ENCODE measurements at regions not wholly inside any gene's neighbourhood (a gene's known extent, or its start where the extent isn't known, plus 50 kb on each side); places are given as distances from the start of the nearest gene placed in this dataset.
A peak's percentile ranks its signal among the peaks of the same experiment; 100 is the strongest.

DNA sequence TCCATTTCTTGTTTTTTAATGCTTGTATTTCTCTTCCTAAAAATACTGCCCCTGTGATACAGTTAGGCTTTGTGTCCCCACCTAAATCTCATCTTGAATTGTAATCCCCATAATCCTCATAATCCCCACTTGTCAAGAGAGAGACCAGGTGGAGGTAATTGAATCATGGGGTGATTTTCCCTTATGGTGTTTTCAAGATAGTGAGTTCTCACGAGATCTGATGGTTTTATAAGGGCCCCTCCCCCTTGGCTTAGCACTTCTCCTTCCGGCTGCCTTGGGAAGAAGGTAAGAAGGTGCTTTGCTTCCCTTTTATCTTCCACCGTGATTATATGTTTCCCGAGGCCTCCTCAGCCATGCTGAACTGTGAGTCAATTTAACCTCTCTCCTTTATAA is 227.4 kb downstream of the MAN2A1 start:
- no peak for DNase-seq

DNA sequence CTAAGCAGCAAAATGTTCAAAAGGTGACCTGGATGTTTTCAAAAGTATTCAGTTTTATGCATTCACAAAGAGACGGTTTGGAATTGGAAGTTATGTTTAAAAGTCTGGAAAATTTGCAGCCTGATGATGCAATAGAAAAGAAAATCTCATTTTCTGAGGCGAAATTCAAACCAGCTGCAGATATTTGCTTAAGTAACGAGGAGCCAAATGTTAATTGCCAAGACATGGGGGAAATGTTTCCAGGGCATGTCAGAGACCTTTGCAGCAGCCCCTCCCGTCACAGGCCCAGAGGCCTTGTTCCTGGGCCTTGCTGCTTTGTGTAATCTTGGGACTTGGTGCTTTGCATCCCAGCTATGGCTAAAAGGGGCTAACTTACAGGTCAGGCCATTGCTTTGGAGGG is 228.2 kb downstream of the MAN2A1 start:
- no peak for DNase-seq

DNA sequence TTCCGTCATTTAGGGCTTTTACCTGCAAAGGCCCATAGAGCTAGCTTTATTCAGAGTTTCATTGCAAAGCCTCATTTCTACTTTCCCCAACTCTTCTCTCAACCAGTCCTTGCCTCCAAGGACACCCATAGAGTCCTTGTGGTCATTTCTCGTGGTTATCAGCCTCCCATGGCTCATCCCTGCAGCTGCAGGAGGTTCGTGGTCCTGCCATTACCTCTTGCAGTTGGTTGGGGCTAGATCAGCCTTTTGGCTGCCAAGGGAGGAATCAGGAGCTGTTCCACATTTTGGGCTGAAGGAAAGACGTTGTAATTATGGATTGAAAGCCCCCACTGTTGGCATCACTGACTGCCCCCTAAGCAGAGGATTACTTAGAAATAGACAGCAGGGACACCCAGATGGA is 231.0 kb downstream of the MAN2A1 start:
- no peak for DNase-seq

DNA sequence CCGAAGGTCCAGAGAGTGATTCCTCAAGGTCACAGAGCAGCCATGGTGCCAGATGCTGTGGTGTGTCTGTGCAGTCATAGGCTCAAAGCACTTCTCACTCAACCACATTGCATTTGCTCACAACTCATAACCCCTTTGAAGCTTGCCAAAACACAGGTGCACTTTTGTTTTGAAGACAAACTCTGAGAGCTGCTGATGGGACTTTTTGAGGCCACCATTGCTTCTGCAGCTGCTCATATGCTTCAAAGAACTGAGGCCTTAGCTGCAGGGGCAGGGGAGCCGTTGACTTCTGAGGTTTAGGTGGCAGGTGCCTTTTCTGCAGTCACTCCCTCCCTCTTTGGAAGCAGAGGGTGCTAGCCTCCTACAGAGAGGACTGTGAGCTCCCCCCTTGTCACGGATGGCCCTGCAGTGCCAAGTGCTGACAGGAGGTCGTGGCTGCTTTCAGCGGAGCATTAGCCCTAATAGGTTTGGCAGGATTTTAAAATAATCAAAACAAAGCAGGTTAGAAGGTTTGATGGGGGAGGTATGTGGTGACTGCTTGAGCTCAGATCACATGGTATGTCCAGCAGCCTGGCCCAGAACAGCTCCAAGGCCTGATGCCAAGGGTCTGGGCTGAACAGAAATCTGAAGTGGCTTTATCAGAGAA is 232.1 kb downstream of the MAN2A1 start:
- DNase-seq, result peak in 1 of 2 experiments; percentile 20

DNA sequence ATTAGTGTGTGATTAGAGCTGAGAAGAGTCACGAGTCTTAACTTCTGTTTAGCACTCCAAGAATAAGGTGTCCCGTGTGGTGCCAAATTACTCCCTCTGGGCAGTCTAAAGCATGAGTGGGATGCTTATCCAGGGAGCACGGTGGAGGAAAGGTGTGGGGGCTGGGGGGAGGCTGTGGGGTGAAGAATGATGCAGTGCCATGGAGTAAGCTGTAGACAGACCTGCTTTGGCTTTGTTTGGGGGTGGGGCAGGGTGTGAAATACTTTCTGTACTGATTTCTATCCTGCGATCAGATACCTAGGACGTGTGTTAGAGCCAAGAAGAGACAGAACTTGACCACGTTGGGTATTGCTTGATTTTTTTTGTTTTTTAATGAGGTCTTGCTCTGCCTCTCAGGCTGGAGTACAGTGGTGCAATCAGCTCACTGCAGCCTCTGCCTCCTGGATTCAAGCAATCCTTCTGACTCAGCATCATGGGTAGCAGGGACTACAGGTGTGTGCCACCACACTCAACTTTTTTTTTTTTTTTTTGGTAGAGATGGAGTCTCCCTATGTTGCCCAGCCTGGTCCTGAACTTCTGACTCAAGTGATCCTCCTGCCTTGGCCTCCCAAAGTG is 232.8 kb downstream of the MAN2A1 start:
- no peak for DNase-seq

DNA sequence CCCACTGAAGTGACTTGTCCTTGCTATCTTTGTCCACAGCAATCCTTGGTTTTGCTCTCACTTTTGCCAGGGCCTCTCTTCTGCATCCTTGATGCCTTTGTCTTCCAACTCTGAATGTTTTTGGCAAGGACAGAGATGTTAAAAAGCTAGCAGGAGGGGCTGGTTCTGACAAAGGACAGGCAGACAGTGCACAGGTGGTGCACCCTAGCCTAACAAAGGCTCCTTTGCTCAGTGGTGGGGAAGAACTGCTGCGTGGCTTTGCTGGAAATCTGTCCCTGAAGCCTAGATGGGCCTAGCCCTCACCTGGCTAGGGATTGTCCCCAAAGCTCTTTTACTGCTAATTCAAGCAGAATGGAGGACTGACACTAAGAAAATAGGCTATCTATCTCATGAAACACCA is 233.5 kb downstream of the MAN2A1 start:
- no peak for DNase-seq

DNA sequence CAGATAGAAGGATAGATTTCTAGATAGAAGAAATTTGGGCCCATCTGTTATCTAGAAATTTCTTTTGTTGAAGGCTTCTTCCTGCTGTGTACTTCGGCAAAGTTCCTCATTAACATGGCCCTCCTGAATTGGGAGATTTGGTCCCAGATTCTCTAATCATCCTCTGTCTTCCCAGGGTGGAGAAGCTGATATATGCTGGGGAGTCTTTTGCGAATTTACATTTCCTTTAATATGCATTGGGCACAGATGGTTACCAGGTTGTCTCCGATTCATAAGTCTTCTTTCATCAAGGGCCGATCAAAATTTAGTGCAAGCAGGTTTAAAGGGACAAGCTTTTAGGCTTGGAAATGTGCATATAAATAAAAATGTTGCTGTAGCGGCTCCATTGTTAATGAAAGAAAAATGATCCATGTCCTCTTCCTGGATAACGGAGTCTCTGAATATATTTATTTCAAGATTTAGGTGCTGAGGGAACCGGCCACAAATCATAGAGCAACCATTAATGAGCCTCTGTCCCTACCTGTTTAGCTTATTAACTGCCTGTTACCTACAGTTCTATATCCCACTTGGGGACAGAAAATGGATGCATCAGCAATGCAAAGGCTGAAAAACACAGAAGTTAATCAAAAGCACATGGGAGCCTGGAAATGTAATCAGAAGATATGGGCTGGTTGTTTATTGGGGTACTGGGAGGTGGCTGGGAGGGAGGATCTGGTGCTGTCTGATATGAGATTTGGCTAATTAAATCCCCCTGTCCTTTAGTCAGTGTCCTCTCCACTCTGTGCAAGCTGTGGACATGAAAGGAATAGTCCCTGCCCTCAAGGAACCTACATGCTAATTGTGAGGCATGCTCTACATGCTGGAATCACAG is 234.7 kb downstream of the MAN2A1 start:
- no peak for DNase-seq

DNA sequence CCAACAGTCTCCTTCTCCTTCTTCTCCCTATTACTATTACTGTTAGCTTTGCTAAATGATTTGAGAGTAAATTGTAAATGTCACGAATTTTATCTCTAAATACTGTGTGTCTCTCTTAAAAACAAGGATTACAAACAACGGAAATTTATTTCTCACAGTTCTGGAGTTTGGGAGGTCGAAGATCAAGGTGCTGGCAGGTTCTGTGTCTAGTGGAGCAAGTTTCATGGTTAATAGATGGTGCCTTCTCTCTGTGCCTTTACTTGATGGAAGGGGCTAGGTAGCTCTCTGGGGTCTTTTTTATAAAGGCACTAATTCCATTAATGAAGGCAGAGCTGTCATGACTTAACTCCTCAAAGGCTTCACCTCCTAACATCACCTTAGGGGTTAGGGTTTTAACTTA is 237.9 kb downstream of the MAN2A1 start:
- DNase-seq, result no peak

DNA sequence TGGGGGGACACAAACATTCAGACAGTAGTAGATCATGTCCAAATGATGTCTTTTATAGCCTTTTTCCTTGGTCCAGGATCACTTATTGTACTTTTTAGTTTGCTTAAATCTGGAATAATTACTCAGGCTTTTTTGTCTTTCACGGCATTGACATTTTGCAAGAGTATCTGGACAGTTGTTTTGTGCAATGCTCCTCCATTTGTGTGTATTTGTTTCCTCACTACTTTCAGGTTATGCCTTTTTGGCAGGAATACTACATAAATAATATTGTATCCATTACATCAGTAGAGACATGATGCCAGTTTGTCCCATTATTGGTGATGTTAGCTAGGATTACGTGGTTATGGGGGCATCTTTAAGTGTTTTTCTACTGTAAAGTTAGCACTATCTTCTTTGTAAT is 238.3 kb downstream of the MAN2A1 start:
- DNase-seq, result no peak

DNA sequence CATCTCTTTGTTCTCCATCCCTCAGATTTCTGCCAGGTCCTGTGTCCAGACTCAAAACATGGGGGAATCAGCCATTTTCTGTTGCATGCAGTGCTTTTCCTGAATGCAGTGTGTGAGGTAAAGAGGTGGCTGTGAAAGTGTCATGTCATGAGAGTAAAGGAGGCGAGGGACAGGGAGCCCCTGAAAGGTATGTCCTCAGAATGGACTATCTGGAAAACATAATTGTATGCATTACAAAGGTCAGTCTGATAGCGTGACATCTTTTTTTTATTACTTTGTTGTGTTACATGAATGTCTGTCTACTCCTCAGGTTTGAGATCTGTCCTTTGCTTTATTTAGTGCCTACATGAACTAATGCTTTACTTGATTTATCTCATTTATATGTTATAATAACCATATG is 239.1 kb downstream of the MAN2A1 start:
- DNase-seq, result no peak

DNA sequence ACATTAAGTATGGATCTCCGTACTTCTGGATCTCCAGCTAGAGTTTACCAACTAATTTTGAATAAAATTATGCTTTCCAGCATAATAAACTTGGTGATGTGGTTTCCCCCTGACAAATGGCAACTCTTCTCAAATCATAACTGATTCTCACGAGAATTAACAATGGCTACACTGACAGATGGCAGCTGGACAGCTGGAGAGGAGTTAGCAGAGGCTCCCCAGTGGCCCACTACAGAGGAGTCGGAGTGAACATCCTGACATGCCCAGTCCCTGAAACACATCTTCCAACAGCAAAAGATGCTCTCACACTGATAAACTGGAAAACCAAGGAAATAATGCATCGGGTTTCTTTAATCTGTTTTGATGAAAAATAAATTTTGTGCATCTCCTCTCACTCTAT is 239.6 kb downstream of the MAN2A1 start:
- DNase-seq, result no peak

DNA sequence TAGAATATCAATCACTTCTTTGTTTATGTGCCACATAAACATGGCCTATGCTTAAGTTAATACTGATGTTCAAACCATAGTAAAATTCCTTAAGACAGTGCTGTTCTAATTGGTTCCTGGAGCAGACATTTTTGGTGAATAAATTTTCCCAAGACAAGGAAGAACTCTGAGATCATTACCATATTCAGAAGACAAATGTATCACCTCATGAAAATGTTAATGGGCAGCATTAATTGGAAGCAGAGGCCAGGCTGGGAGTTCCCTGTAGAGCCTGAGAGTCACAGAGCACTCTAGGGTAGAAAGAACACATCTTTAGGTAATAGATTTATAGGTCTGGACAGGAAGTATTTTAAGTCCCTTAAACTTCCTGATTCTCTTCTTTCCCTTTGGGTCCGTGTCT is 240.2 kb downstream of the MAN2A1 start:
- no peak for DNase-seq

DNA sequence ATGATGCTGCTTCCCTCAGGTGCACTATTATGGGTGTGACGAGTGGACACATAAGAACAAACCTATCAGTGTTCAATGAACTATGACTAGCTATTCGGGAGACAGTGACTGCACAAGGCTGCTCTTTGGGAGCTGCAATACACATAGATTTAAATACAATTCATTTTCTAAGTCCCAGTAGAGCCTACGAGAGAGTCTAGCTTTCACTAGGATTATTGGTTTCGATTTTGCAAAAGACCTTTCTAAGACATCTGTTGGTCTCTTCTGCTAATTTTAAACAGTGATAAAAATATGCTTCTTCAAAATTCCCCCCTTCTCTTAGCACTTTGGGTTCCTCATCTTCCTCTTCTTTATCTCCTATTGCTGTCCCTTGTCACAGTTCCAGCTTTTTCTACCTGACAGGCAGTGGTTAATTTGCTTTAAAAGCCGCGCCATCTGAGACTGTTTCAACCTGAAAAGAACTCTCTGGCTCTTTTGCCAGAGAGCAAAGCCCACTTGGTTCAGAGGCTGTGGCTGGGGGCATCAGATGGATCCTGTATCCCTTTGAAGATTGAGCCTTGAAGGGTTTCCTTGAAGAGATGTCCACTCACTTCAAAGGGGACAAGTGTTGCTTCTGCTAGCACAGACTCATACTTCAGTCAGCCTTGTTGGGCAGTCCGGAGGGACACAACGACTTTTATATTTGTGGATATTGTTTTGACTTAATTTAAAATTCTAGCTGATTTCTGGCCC is 241.5 kb downstream of the MAN2A1 start:
- DNase-seq, result no peak

DNA sequence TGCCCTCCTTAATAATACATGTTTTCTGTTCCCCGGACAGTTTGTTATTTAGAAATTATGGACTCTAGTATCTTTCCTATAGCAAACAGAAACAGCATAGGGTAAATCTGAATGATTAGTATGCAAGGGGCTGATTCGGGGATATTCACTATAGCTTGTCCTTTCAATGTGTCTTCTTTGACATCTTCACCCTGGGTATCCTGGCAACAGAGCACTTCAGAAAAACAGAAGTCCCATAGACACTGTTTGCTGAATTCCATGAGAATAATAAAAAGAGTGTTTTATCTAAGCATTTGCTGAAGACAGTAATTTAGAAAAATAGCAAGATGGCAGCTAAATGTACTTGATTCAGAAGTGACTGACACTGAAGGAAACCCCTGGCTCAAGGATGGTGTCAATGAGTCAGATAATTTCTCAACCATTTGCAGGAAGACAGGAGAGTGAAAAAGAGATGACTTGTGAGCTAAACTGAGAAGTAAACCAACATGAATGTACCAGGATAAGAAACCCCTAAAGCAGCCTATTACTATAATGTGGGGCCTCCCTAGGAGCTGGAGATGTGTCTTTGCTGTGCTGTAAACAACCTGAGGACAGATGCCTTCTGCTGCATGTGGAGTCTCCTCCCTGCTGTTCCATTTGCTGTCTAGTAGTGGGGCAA is 246.2 kb downstream of the MAN2A1 start:
- DNase-seq, result no peak

DNA sequence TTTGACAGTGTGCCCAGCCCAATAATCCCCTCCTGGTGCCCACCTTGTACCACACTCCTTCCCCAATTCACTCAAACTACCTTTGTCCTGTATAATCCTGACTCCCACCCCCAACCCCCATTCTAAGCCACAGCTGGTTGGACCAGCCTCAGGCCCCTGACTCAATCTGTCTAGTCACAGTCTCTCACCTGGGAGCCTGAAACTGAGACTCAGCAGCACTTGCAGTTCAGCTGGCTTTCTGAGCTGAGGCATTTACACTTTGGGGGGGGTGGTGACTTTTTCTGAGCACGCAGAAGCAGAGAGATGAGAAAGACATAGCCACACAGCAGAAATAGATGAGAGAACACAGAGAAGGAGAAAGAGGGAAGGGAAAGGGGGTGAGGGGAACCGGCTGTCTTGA is 247.3 kb downstream of the MAN2A1 start:
- DNase-seq, result no peak

DNA sequence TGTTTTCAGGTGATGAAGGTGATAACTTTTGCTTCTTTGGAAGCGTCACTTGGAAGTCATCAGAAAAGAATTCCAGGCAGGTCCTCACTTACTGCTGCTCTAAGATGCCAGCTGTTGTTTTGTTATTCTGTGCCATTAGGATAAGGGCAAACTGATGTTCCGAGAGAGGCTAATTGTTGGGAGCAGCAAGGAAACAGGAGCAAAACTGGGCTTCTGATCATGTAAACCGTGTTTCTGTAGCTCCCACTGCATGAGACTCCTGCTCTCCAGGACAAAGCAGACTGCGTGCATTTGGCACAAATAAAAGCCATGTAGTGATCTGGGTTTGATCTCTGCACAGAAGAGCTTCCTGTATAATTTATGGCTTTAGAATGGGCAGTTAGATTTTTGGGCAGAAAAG is 248.2 kb downstream of the MAN2A1 start:
- DNase-seq, result no peak

DNA sequence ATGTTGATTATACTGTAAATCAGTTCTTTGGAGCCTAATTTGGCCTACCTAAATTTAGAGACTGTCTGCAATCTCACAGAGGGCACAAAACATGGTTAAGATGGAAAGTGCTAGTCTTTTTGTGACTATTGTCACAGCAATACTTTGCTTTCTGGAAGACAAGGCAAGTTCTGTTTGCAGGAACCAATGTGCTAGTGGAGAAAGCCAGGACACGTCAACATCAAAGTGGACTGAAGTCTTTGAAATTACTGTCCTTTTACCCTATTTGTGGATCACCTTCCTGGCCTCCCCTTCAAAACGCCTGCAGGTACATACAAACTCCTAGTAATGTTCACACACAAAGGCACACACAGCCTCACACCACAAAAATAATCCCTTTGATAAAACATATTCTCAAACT is 248.7 kb downstream of the MAN2A1 start:
- DNase-seq, result no peak

DNA sequence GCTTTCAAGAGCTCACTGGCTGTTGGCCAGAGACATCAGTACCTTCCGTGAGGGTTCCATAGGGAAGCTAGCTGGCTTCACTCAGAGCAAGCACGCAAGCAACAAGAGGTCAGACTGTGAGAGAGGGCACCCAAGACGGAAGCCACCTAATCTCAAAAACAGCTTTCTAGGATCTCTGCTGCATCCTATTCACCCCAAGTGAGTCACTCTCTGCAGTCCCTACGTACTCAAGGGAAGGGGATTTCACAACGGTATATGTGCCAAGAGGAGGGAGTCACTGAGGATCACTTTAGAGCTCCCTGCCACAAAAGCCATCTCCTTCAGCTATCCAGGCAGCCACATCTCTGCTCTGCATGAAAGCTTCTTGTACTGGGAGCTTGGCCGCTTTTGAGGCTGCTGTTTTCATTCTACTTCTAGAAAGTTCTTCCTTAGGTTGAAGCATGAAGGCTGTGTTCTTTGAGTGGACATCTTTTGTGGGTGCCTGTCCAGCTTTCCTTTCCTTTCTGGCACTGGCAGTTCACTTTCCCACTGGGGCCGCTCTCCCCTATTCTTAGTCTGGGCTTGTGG is 249.5 kb downstream of the MAN2A1 start:
- no peak for DNase-seq

DNA sequence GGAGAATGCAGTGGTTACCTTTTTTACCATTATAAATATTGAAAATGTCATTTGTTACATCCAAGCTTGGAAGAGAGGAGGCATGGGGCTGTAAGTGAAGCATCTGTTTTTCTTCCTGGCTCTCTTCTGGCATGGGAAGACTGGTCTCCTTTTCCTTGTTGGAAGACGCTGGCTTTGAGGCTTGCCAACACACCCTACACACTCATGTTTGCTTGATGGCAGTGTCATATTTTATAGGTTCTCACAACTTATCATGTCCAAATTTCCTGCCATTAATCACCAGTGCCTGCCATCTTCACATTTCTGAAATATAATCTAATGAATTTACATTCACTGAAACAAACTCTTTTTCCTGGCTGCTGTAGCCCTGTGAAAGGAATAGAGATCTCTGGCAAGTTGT is 252.9 kb downstream of the MAN2A1 start:
- DNase-seq, result no peak

DNA sequence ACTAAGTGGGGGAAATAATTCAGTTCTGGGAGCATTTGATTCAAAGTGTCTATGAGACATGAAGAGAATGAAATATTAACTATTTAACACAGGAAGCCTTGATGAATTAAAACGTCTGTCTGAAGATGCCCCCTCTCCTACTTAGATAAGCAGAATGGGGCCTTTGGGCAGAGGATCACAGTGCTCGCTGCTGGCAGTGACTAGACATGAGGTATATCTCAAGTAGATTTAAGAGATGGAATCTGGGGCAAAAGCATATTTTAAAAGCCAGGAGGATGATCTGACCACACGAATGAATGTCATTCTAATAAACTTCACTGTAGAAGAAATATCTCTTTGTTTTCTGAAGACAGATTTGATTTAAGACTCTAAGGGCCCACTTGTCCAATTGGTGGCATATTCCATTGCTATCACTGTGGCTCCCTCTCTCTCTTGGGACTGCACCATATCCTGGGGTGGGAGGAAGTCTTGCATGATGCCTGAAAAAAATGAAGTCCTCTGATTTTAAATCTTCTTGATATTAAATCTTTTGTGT is 254.0 kb downstream of the MAN2A1 start:
- no peak for DNase-seq

DNA sequence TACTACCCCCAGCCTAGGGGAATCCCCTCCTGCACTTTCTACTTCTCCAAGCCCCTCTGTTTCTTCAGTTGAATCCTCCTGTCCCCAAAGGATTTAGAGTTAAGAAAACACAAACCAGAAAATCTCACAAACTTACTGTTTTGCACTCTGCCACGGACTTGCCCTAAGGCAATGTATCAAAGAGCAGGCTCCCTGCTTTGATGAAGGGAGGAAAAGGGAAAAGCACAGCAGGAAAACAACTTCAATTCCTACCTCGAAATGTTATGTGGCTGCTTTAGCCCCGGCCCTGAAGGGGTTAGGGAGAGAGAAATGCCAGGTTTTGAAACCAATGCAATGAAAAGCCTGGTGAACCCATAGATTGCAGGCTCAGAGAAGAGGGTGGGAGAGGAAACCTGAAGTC is 254.7 kb downstream of the MAN2A1 start:
- DNase-seq, result no peak

DNA sequence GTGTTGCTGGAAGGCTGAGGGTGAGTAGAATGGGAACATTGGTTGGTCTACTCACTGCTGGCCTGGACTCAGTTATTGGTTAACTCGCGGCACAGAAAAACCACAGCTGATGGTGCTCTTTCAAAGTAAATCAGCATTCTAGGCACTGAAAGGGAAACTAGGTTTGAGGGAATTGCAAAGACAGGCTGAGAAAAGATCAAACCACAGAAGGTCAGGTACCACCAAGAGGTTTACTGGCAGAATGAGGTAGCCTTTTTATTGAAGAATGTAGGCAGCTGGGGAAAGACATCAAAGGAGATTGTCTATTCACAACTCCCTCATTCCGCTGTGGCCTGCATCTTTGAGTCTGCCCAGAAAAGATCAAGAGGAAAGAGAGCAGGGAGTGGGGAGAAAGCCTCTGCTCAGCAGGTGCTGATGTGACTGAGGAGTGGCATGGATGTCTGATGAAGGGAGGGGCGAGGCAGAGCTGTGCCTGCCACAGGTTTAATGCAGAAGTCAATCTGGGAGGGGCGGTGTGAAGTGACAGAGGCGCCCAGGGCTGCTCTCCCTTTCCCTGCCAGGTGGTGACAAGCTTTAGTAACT is 255.5 kb downstream of the MAN2A1 start:
- DNase-seq, result no peak
